NCI-H82 treated with DMSO at 0.1 percent for 48 hours (cell line): ENCODE measurements at regions not wholly inside any gene's neighbourhood (a gene's known extent, or its start where the extent isn't known, plus 50 kb on each side); places are given as distances from the start of the nearest gene placed in this dataset.
A peak's percentile ranks its signal among the peaks of the same experiment; 100 is the strongest.

Experiments
- DNase-seq: peaks from one replicate; lab custom pipeline; 2025; ENCODE audit not compliant: unreplicated experiment; lab: John Stamatoyannopoulos, UW

DNA sequence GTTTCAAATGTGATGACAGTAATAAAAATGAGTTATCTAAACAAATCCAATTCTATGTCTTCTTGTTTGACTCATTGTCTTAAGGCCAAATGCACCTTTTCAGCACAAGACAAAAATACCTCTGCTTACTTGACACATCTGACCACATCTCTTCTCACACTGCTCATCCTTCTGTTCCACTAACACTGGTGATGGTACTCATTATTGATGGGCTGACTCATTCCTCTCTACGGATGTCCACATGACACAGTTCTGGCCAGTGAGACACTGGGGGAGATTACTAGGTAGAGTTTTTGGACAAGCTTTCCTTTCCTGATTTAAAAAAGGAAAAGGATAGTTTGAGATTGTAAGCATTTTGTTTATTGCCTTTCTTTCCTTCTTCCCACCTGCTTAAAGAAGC lies 410.6 kb upstream of the THRB start:
- DNase-seq, result no peak

DNA sequence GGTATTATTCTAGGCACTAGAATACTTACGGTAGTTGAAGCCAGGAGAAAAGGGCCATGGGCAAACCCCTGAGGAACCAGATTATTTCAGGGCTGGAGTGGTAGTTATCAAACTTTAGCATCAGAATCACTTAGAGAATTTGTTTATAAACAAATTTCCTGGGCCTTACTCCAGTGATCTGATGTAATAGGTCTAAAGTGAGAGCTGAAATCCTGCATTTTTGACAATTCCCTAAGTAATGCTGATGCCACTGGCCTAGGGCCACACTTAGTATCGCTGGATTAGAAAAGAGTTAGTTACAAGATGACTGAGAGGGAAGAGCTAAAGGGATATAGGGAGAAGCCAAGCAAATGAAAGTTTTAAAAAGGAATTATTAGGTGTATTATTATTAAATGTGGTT lies 412.5 kb upstream of the THRB start:
- no peak for DNase-seq

DNA sequence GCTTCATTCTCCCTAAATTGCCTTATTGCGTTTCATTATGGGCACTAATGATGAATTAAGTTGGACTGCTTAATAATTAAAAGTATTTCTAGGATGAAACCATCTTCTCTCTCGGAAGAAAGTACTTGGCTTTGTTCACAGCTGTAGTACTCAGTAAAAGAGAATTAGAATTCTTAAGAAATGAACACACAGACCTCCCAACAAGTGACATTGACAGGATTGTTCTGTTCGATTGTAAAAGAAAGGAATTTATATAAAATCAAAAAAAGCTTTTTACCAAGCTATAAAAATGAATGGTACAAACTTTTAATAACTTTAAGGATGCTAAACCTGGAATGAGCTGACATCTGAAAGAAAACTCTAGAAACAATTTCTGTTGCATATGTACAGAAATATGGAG lies 416.4 kb upstream of the THRB start:
- no peak for DNase-seq

DNA sequence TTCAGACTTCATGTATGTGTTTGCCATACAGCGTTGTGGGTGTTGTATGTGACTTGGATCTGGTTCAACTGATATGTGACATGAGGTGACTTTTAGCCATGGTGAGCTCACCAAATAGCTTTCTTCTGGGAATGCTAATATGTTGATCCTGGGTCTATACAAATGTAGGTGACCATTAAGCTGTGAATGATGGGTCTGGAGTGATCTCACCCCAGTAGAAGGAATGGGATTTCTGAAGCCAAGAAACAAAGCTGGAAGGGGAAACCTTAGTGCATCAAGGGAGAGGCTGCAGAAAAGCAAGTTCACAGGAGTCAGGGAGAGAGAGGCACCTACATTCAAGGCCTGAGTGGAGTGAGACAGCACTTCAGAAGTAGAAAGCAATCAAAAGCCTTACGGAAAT lies 421.0 kb upstream of the THRB start:
- no peak for DNase-seq

DNA sequence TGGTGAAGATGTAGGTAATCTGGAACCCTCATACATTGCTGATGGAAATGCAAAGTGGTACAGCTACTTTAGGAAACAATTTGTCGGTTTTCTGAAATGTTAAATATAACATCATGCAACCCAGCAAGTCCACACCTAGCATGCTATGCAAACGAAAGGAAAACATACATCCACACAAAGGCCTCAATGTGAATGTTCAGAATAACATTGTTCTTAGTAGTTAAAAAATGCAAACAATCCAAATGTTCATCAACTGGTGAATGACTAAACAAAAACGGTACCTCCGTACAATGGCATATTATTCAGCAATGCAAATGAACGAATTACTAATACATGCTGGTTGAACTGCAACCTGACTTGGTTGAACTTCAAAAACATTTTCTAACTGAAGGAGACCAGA lies 423.3 kb upstream of the THRB start:
- no peak for DNase-seq

DNA sequence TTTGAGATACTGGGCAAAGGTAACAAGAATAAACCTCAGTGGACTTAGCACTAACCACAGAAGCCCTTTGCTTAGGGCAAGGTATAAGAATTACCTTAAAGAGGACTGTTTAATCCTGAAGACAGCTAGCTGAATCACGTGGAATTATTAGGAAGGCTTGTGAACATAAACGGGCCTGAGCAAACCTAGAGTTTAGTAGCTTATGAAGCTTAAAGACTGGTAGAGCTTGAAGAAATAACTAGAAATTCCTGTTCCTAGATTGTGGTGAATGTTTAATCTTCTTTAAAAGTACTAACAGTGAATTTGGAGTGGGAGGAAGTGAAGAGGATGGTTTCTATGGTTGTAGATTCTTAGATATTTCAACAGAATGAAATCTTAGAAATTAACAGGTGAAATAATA lies 428.9 kb upstream of the THRB start:
- DNase-seq, result peak; percentile 53

DNA sequence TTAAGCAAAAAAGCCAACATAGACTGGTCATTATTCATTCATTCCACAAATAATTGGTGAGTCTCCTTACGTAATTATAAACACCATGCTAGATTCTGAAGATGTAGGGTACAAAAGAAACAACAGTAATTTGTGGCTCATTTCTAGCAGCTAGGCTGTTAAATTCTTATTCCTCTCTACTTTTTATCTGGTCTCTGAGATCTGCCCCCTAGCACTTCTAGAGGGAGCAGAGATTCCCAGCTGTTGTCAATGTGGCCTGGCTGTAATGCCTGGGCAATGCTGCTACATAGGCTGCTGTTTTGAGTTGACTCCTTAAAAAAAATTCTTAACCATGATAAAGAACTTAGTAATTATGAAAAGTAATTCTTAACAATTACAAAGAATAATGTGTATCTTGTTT lies 434.9 kb upstream of the THRB start:
- no peak for DNase-seq

DNA sequence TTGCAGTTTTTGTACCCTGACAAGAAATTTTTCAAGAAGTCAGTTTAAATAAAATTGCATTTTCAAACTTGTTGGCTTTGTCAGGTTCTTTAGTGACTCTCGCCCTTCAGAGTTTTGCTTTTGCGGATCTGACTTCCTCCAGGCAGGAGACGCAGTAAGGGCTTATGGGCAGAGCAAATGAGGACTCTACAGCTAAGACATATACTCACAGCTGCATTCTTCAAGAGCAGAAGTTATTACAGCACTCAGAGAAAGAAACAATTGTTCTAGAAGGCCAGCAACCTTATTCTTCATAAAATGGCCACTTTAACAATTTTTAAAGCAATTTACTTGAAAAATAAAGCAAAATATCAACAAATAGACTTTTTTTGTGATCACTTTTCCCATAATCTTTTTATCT lies 438.8 kb upstream of the THRB start:
- no peak for DNase-seq

DNA sequence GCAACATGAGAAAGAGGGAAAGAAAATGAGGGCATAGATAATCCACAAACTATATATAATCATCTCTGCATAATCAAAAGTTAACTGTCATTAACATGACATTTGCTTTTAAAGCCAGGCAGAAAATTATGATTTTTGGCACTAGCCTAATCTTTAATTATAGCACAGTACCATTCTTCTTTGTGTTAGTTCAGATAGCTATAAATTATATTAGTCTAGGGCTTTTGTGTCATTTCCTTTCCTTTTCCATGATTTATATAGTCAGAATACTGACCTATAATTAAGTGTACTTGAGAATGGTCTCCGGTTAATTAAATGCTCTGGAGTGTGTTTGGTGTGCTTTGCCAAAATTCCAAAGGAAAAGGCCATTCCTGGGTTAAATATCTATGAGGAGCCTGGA lies 441.9 kb upstream of the THRB start:
- no peak for DNase-seq

DNA sequence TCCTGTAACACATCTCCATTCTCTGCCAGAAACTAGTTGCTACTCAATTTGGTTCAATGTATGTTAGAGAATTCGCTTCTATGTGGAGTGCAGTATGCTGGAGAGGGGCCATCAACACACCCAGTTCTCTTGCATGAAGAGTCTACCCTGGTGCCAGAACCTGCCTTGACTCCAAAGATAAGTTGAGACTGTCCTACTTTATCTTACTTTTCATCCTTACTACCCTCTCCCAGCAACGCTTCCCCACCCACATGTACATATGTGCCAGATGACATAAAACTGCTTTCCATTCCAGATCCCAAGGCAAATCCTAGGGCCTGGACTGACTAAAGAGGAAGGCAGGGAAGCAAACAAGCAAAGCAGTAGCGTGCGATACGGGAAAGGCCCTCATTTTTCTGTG lies 442.6 kb upstream of the THRB start:
- DNase-seq, result no peak

DNA sequence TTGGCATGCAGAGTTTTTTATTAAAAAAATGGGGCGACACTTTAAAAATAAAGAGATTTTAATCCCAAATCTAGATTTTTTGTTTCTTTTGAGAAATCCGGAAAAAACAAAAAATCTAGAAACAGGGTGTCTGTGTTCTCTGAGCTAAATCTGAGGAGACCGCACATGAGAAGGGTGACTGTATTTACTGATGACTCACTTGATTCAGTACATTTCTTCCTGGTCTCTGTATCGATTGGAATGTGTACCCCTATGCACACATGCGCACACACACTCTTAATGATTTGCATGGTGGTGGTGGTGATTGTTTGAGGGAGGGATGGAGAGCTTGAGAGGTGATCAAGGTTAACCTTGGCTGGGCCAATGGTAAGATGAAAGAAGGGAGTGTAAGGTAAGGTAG lies 443.1 kb upstream of the THRB start:
- DNase-seq, result no peak

DNA sequence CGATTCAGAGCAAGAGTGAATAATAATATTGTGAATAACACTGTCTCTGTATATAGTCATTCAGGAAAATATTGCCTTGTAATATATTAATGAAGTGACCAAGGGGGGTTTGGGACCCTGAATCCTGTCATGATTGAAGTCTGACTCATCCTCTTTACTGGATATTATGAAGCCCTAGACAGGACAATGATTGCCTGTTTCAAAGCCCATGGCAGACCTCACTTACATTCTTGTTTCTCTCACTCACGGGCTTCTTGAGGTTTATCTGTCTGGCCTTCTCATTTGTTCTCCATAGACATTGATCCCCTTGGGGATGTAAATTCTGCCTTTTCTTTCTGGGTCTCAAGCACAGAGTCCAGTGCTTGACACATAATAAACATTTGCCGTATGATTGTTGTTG lies 449.3 kb upstream of the THRB start:
- no peak for DNase-seq

DNA sequence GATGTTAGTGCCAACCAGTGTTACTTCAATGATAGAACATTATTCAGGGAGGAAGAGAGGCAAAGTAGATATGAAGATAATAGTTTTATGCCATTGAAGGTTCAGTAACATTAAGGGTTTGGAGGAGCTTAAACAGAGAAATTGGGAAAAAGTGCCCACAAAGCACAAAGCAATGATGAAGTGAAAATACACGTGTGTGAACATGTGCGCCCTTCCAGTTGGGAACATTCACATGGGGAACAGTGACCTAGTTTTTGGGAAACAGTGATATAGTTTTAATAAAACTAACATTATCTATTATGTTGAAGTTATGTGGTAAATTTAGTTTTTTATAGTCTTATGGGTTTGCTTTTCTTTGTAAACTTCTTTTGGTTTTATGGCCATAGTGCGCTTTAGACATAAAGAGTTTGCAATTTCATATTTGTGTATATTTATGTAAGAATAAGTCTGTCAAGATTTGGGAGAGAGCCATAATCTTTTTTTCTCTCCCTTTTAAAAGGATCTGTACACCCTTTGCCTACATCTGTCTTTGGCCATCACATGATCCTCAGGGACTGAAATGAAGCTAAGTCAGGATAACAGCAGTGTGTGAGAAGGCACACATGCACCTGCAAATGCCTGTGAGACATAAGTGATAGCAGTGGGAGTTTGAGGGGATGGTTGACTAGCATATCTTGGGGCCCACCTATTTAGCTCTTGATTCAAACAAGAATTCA lies 450.3 kb upstream of the THRB start:
- DNase-seq, result no peak

DNA sequence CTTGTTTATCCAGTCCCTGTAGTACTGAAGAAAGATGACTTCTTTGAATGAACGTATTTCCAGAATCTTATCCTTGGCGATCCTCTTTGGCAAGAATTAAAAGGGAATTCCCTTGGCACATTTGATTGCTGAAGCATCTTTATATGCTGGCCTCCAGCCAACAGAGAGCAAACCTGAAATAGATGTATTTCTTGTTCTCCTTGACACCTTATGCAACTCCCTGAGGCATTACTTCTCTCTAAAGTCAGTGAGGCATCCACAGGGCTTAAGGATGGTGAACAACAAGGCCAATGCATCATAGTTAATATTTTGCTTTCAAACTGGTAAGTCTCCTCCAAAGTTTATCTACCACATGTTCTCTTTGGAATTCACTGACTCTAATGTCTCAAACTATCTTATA lies 450.9 kb upstream of the THRB start:
- DNase-seq, result no peak

DNA sequence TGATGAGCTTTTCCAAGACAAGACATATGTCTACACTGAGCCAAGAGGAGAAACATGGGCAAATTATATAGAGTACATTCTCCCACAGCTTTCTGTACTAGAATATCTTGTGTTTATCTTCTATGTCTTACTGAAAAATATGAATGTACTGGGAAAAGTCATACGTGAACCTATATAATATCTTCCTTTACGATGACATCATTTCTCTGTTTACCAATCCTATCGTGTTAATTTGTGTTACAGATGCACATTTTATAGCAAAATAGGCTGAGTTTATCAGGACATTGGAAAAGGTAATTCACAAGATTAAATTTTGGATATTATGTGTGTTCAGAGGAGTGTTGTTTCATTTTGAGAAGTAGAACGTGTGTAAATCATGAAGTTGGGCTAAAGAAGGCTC lies 452.5 kb upstream of the THRB start:
- DNase-seq, result no peak

DNA sequence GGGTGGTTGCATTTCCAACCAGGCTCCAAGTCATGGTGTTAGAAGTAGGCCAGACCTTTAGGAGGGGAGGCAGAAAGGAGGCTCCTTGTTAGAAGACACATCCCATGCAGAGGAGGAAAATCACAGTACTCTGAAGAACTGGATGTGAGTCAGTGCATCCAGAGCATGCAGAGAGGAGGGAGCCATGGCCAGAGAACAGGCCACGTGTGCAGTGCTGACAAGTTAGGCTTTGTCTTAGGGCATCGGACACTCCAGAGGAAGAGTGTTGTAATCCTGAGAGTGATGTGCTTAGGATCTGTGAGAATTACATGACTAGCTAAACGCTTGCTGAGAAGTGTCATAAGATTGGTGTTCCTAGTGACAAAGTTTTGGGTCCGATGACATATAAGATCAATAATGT lies 456.5 kb upstream of the THRB start:
- no peak for DNase-seq

DNA sequence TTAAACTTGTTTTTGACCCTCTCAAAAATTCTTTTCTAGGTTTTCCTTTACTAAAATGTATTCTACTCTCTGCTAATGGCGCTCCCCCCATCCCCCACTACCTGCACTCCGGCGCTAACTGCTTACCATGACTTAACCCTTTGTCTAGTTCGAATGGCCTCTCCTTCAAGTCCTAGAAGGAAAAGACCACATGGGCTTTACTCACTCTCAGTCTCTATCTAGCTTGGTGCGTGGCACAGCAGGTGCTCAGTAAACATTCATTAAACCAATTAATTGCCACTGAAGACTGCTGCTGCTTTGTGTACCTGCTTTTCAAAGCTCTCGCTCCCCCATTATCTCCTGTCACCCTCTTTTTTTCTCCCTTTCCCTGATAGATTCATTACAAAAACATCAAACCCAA lies 457.7 kb upstream of the THRB start:
- no peak for DNase-seq

DNA sequence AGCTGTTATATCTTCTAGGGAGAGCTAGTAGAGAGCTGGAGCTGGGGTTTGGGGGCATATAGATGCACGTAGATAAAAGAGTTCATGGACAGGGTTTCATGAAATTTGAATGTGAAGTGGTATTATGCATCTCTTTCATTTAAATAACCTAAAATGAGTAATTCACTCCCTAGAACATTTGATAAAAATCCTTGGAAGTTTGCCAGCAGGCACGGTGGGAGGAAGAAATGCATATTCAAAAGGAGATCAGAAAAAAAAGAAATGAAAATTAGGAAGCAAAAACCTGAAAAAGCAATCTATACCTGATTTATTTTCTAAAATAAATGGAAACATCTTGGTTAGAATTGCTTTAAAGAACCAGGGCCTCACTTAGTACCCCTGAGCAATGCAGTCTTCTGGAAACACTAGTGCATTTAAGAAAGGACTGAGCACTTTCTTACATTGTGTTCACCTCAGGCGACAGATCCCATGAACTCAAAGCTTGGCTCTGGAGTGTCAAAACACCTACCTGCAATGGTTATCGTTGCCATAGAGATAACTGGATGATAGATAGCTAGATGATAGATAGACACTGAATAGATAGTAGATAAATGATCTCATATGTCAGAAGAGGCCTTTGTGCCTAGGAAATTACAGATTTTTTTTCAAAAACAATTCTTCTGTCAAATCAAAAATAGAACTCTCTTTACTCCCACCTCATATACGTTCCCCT lies 458.6 kb upstream of the THRB start:
- no peak for DNase-seq

DNA sequence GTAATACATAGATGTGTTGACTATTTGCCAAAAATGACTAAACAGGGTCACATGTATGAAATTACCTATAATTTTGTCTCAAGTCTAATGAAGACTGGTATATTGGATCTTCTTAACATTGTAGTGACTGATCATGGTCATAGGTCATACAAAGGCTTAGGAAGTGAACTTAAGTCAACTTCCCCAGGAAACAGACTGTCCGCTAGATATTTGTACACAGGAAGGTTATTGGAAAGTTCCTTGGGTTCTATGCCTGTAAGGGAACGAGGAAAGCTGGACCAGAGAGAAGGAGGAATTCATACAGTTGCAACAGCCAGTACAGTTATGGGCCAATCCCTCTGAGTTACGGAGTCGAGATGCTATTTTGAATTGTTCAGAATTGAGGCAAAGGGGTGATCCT lies 462.0 kb upstream of the THRB start:
- DNase-seq, result no peak

DNA sequence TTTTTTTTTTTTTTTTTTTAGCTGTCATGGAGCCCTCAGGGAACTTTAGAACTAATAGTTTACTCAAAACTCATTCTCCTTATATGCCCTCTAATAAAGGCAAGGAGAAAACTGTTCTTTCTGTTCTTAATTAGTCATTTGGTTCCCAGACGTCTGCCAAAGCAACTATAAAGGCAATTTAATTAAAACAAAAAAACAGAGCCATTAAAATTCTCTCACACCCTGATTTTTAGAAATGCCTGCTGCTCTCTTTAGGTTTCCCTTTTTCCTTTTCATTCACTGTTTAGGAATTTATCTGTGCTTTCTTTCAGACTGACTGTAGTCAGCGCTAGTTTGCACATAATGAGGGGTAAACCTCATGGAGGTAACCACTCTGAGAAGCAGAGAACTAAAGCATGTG lies 463.6 kb upstream of the THRB start:
- no peak for DNase-seq

DNA sequence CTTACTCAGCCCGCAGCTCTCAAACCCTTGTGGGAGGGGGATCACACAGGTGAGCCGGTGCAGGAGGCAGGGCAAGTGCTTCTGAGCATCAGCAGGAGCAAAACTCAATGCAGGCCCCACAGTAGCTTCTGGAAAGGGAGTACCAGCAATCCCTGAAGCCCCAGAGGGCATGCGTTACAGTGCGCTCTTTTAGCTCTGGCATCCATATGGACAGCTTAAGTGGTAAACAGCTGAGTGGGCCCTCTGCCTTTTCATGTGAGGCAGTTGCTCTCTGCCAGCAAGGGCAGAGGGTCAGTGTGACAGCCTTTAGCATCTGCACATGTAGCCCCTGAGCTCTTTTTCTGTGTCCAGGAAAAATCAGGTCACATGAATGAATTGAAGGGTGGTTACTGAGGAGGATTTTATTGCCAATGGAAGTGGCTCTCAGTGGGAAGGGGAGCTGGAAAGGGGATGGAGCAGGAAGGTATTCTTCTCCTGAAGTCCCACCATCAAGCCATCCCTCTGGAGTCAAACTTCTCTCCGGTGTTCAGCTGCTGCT lies 464.3 kb upstream of the THRB start:
- no peak for DNase-seq

DNA sequence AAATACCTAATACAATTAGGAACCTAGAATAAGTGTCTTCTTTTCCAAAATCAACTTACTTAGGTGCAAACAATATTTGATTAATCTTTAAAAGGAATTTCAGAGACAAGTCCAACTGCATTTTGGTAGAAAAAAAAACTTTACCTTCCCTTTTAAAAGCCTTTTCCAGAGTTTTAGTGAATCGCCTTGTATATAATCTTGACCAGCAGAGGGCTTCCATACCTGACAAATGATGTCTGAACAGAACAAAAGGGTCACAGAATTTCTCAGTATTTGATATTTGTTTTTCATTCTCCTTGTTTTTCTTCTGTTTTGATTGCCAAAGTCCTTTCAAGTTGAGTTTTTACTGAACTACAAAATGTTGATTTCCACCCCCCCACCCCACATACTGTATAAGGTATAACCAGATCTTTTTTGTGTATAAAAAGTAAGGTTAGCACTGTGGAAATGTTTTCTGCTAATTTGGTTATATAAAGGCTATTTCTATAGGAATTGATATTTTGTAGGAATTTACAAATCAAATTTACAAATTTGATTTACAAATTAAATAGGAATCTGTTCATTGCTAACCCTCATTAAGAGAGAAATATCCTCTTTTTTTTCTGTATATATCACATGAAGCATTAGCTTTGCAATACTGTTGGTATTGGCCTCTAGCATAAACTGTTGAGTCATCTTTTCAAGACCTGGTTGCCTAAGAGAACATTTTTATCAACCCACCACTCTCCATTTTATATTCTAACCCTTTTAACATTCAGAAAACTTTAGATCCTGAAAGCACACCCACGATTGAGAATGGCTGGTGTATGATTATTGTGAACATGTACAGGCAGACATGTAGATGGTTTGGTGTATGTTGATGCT lies 464.1 kb upstream of the RARB start:
- DNase-seq, result no peak
